Keratinocyte (primary cell): ENCODE measurements at regions not wholly inside any gene's neighbourhood (a gene's known extent, or its start where the extent isn't known, plus 50 kb on each side); places are given as distances from the start of the nearest gene placed in this dataset.

ENCODE experiments used
- CTCF ChIP-seq, 3 experiments: IDR thresholded peaks in 1 of 3; conservative IDR thresholded peaks in 1 of 3; optimal IDR thresholded peaks in 1 of 3; 2 replicates in 2 of 3; 3 replicates in 1 of 3; pipeline versions ENCODE3 to v1.5.1; 2011; ENCODE audit warnings: low read length in 3 of 3, mild to moderate bottlenecking in 3 of 3, moderate library complexity in 2 of 3, control low read depth in 1 of 3, inconsistent platforms in 1 of 3; ENCODE audit not compliant: insufficient read depth in 2 of 3; ENCODE audit errors: extremely low read depth in 1 of 3
- EZH2 ChIP-seq: IDR thresholded peaks from one replicate; pipeline ENCODE4 v1.6.1; 2012; ENCODE audit warnings: inconsistent platforms, mild to moderate bottlenecking, low read length, moderate library complexity

DNA sequence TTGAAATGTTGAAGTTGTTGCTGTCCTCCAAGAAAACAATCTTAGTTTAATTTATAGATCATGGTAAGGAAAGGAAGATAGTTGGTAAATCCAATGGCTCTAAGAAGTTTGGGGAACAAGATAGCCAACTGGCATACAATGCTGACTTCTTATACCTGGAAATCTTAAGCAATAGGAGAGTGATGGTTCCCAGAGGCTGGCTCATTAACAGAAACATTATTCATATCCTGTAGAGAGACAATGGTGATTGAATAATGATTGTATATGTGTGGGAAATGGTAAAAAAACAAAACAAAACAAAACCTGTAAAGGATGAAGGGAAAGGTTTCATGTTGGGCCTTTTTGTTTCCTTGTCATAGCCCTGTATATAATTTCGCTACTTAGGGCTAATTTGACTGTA is 174.9 kb upstream of the CTSO start:
- no peak for TF ChIP-seq CTCF (optimal IDR thresholded peaks at IDR 0.05 in 1 of 3, IDR thresholded peaks at IDR 0.05 in 1 of 3, conservative IDR thresholded peaks at IDR 0.05 in 1 of 3; ENCODE audit: extremely low read depth in 1 of 3, insufficient read depth in 2 of 3, low read length in 3 of 3)
- no peak for TF ChIP-seq EZH2
